ENCODE measurements at regions not wholly inside any gene's neighbourhood (a gene's known extent, or its start where the extent isn't known, plus 50 kb on each side); places are given as distances from the start of the nearest gene placed in this dataset.

DNA sequence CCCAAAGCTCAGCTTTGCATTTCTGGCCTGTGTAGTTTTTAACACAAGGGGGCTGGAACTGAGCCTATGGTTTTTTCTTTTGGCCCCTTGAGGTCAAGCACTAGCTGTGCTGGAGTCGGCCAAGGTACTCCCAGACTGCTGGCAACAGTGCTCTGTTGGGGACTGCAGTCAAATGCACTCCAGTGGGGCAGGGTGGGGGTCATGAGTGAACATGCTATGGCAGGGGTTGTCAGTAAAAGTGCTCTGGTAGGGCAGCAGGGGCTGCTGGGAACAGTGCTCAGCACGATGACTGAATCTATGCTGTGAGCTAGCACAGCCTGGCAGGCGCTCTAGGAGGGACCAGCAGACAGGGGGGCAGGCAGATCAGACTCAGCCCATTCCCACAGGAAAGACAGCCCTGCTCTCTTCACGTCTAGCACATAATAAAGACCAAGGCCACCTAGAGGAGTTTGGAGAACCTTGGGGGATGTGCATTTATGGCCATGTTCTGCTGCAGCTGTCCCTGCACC is 55.0 kb upstream of the CERS6 start:
- DNase-seq = no peak
- in situ Hi-C loops (cut with MboI) = no loop called here
- 0 out of 2 replicates have a peak, but pooled peaks cover 13% of the 10 kb centered on the region for H3K27me3 ChIP-seq (replicated peaks; ENCODE audit: insufficient read depth)
- H3K4me3 ChIP-seq = no peak overlapping the region
- no peaks in the 10 kb centered on the region for H3F3A ChIP-seq (ENCODE audit: insufficient read depth)
- TF ChIP-seq EZH2phosphoT487 (IDR thresholded peaks at IDR 0.05; ENCODE audit: insufficient read depth, low read depth) (no peak), EZH2 (IDR thresholded peaks at IDR 0.05; ENCODE audit: insufficient read depth, poor library complexity, severe bottlenecking) (no peak)
- H2AFZ ChIP-seq = no peak overlapping the region
- H4K20me1 ChIP-seq (ENCODE audit: insufficient read depth) = no peaks in the 10 kb centered on the region
- 32 to 44% methylated on average over 4 of the region's 4 CpGs for WGBS, 2 experiments (ENCODE audit: low coverage in 1 of 2, low lambda C conversion rate in 2 of 2, missing lambda C conversion rate in 2 of 2)
- H3K27ac ChIP-seq = no peak overlapping the region
- H3K9me3 ChIP-seq (ENCODE audit: low read depth) = no peaks in the 10 kb centered on the region
- H3K4me1 ChIP-seq (ENCODE audit: insufficient read depth) = peaks cover 4% of the 10 kb centered on the region; the same call in 1 of the 2 replicates
- H3K9ac ChIP-seq = no peak overlapping the region
- H3K79me2 ChIP-seq (ENCODE audit: insufficient read depth) = no peaks in the 10 kb centered on the region
- H3K36me3 ChIP-seq (ENCODE audit: low read depth) = no peaks in the 10 kb centered on the region
- H3K4me2 ChIP-seq (ENCODE audit: unreplicated experiment) = no peak overlapping the region
- H3K9me2 ChIP-seq (ENCODE audit: insufficient read depth) = no peaks in the 10 kb centered on the region

DNA sequence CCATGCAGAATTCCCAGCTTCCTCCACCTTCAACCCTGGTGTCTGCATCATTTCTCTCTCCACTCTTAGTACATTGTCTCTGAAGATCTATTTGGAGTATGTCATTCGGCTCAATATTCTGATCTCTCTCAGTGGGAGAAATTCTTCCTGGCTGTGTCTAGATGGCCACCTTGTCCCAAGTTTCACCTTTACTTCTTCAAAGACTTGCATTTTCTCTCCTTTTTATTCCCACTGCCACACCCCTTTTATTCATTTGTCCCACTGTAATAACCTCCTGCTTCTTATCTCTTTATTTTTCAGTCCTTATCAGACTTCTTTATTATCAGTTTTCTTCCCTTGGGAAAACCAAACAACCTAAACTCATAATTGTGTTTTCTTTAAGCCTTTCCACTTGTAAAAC is 54.3 kb upstream of the CERS6 start:
- H3K9me3 ChIP-seq (ENCODE audit: low read depth) = no peaks in the 10 kb centered on the region
- 0 out of 2 replicates have a peak, but pooled peaks cover 13% of the 10 kb centered on the region for H3K27me3 ChIP-seq (replicated peaks; ENCODE audit: insufficient read depth)
- H4K20me1 ChIP-seq (ENCODE audit: insufficient read depth) = no peaks in the 10 kb centered on the region
- no peak for TF ChIP-seq EZH2phosphoT487 (IDR thresholded peaks at IDR 0.05; ENCODE audit: insufficient read depth, low read depth)
- TF ChIP-seq EZH2 (IDR thresholded peaks at IDR 0.05; ENCODE audit: insufficient read depth, poor library complexity, severe bottlenecking) = no peak
- no peak for DNase-seq
- H3K9me2 ChIP-seq (ENCODE audit: insufficient read depth) = no peaks in the 10 kb centered on the region
- H2AFZ ChIP-seq = no peak overlapping the region
- H3F3A ChIP-seq (ENCODE audit: insufficient read depth) = no peaks in the 10 kb centered on the region
- H3K79me2 ChIP-seq (ENCODE audit: insufficient read depth) = no peaks in the 10 kb centered on the region
- in situ Hi-C loops (cut with MboI) = no loop called here
- no peak overlapping the region for H3K27ac ChIP-seq
- no peak overlapping the region for H3K9ac ChIP-seq
- 61 to 67% methylated on average over 1 of the region's 1 CpG for WGBS, 2 experiments (ENCODE audit: low coverage in 1 of 2, low lambda C conversion rate in 2 of 2, missing lambda C conversion rate in 2 of 2)
- H3K4me3 ChIP-seq = no peak overlapping the region
- no peaks in the 10 kb centered on the region for H3K4me1 ChIP-seq (ENCODE audit: insufficient read depth)
- H3K4me2 ChIP-seq (ENCODE audit: unreplicated experiment) = no peak overlapping the region
- H3K36me3 ChIP-seq (ENCODE audit: low read depth) = no peaks in the 10 kb centered on the region

DNA sequence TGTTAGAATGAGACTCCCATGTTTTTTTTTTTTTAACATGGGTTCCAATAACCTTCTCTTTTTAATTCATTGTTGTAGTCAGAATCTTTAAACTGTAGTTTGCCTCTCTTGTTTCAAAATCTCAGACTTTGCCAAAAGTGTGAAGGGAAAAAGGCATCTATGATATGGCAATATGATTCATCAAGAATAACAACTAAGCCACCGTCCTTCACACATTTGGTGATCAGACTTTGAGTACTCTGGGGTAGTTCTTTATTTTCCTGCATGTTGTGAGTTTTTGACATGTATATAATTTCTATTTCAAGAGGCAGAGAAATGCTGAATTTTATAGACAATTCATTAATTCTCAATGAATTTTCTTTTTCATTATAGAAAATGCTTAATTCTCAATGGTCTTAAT is 53.5 kb upstream of the CERS6 start:
- Histone ChIP-seq H3K36me3 (ENCODE audit: low read depth) (no peaks in the 10 kb centered on the region), H3K27ac (no peak overlapping the region), H3K9ac (no peak overlapping the region), H3K4me1 (ENCODE audit: insufficient read depth) (no peaks in the 10 kb centered on the region), H3K79me2 (ENCODE audit: insufficient read depth) (no peaks in the 10 kb centered on the region), H4K20me1 (ENCODE audit: insufficient read depth) (no peaks in the 10 kb centered on the region), H3K9me2 (ENCODE audit: insufficient read depth) (no peaks in the 10 kb centered on the region), H3K4me2 (ENCODE audit: unreplicated experiment) (no peak overlapping the region), H3F3A (ENCODE audit: insufficient read depth) (no peaks in the 10 kb centered on the region), H2AFZ (no peak overlapping the region), H3K27me3 (replicated peaks; ENCODE audit: insufficient read depth) (0 out of 2 replicates have a peak, but pooled peaks cover 13% of the 10 kb centered on the region), H3K4me3 (no peak overlapping the region), H3K9me3 (ENCODE audit: low read depth) (no peaks in the 10 kb centered on the region)
- DNase-seq = no peak
- TF ChIP-seq EZH2phosphoT487 (IDR thresholded peaks at IDR 0.05; ENCODE audit: insufficient read depth, low read depth) (no peak), EZH2 (IDR thresholded peaks at IDR 0.05; ENCODE audit: insufficient read depth, poor library complexity, severe bottlenecking) (no peak)
- in situ Hi-C loops (cut with MboI) = no loop called here
- WGBS, 2 experiments (ENCODE audit: low coverage in 1 of 2, low lambda C conversion rate in 2 of 2, missing lambda C conversion rate in 2 of 2) = 42 to 63% methylated on average over 1 of the region's 1 CpG

DNA sequence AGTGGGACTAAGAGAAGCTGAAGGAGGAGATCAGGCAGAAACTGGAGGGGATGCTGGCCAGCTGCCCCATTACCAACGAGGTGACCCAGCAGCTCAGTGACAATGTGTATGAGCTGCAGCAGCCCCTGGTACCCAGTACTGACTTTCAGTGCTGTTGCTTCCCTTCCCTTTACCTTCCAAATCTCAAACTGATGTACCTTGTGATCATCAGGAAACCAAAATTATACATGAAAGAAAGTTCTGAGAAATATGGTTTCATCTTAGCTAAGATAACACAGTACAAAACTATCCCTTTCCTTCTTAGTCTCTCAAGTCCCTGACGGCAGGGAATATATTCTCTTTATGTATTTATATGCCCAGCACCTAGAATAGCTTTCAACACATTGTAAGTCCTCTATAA is 52.3 kb upstream of the CERS6 start:
- H3K9me2 ChIP-seq (ENCODE audit: insufficient read depth) = no peaks in the 10 kb centered on the region
- no peak overlapping the region for H2AFZ ChIP-seq
- no peaks in the 10 kb centered on the region for H3K36me3 ChIP-seq (ENCODE audit: low read depth)
- H3K9me3 ChIP-seq (ENCODE audit: low read depth) = no peaks in the 10 kb centered on the region
- in situ Hi-C loops (cut with MboI) = no loop called here
- H3K4me3 ChIP-seq = no peak overlapping the region
- no peak for TF ChIP-seq EZH2 (IDR thresholded peaks at IDR 0.05; ENCODE audit: insufficient read depth, poor library complexity, severe bottlenecking)
- H3F3A ChIP-seq (ENCODE audit: insufficient read depth) = no peaks in the 10 kb centered on the region
- DNase-seq = no peak
- H3K27ac ChIP-seq = no peak overlapping the region
- no peaks in the 10 kb centered on the region for H3K4me1 ChIP-seq (ENCODE audit: insufficient read depth)
- H3K9ac ChIP-seq = no peak overlapping the region
- H4K20me1 ChIP-seq (ENCODE audit: insufficient read depth) = no peaks in the 10 kb centered on the region
- 0 out of 2 replicates have a peak, but pooled peaks cover 13% of the 10 kb centered on the region for H3K27me3 ChIP-seq (replicated peaks; ENCODE audit: insufficient read depth)
- no peaks in the 10 kb centered on the region for H3K79me2 ChIP-seq (ENCODE audit: insufficient read depth)
- WGBS, 2 experiments (ENCODE audit: low coverage in 1 of 2, low lambda C conversion rate in 2 of 2, missing lambda C conversion rate in 2 of 2) = 31 to 41% methylated on average over 2 of the region's 2 CpGs
- no peak overlapping the region for H3K4me2 ChIP-seq (ENCODE audit: unreplicated experiment)

DNA sequence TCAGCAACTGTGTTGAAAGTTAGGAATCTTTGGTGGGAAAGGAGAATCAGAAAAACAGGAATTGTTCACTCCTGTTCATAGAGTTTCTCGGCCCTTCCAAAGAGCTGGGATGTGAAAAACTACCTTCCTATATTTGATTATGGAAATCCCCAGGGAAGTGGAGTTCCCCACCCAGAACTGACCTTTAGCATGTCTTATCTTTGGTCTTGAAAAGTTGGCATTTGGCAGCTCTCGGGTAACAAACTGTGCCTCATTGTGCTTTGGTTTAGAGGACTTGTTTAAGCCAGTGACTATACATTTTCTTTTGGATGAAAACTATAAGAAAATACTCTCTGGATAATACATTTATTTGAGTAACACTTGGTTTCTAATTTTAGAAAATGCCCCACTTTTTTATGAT is 51.3 kb upstream of the CERS6 start:
- Histone ChIP-seq H3K36me3 (ENCODE audit: low read depth) (no peaks in the 10 kb centered on the region), H3K9me3 (ENCODE audit: low read depth) (no peaks in the 10 kb centered on the region), H3K4me2 (ENCODE audit: unreplicated experiment) (no peak overlapping the region), H3K27me3 (replicated peaks; ENCODE audit: insufficient read depth) (0 out of 2 replicates have a peak, but pooled peaks cover 13% of the 10 kb centered on the region), H3K27ac (no peak overlapping the region), H4K20me1 (ENCODE audit: insufficient read depth) (no peaks in the 10 kb centered on the region), H2AFZ (no peak overlapping the region), H3F3A (ENCODE audit: insufficient read depth) (no peaks in the 10 kb centered on the region), H3K79me2 (ENCODE audit: insufficient read depth) (no peaks in the 10 kb centered on the region), H3K9ac (no peak overlapping the region), H3K4me1 (ENCODE audit: insufficient read depth) (no peaks in the 10 kb centered on the region), H3K4me3 (no peak overlapping the region), H3K9me2 (ENCODE audit: insufficient read depth) (no peaks in the 10 kb centered on the region)
- WGBS, 2 experiments (ENCODE audit: low coverage in 1 of 2, low lambda C conversion rate in 2 of 2, missing lambda C conversion rate in 2 of 2) = 15 to 33% methylated on average over 2 of the region's 2 CpGs
- TF ChIP-seq EZH2phosphoT487 (IDR thresholded peaks at IDR 0.05; ENCODE audit: insufficient read depth, low read depth) (no peak), EZH2 (IDR thresholded peaks at IDR 0.05; ENCODE audit: insufficient read depth, poor library complexity, severe bottlenecking) (no peak)
- DNase-seq = no peak
- in situ Hi-C loops (cut with MboI) = no loop called here
